ENCODE measurements at regions not wholly inside any gene's neighbourhood (a gene's known extent, or its start where the extent isn't known, plus 50 kb on each side); places are given as distances from the start of the nearest gene placed in this dataset.

DNA sequence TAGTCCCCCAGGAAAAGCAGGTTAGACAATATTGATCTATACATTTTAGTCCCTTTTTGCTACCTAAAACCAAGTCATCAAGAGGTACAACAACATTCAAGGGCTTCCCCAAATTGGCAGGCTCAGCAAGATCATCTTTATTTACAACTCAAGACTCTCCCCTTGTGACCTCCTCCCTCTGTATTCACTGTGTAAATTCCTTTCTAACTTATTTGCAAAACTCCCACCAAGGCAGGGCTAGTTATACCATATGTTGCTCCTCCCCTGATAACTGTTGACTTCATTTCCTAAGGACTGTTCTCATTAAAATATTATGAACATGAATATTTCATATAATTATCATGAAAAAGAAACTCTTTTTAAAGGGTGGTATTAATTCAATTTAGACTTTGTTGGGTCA, 275.6 kb downstream of the DTHD1 start:
- no TSS peak for BruUV-seq (replicated peaks)
- Histone ChIP-seq H3K36me3 (ENCODE audit: low read depth) (no peaks in the 10 kb centered on the region), H3K27ac (no peak overlapping the region), H3K9me3 (ENCODE audit: insufficient read depth, low read depth) (no peaks in the 10 kb centered on the region), H3K4me1 (replicated peaks; ENCODE audit: insufficient read depth) (no peaks in the 10 kb centered on the region), H3K79me2 (ENCODE audit: low read depth) (no peaks in the 10 kb centered on the region), H3K4me3 (no peak overlapping the region), H3K27me3 (ENCODE audit: insufficient read depth, low read depth) (no peaks in the 10 kb centered on the region), H3K4me2 (no peak overlapping the region), H3F3A (ENCODE audit: insufficient read depth, low read depth) (no peaks in the 10 kb centered on the region), H4K20me1 (ENCODE audit: insufficient read depth) (no peaks in the 10 kb centered on the region), H3K9me2 (ENCODE audit: insufficient read depth) (no peaks in the 10 kb centered on the region), H2AFZ (no peak overlapping the region)
- DNase-seq, result no peak
- ChIA-PET POLR2A (ENCODE audit: unreplicated experiment) (no interaction called here), CTCF (no interaction called here)
- intact Hi-C loops (cut with micrococcal nuclease; ENCODE audit: unreplicated experiment), result no loop called here
- TF ChIP-seq EZH2 (IDR thresholded peaks at IDR 0.05; ENCODE audit: low read depth), result no peak

- Histone ChIP-seq H3K9me3 (ENCODE audit: insufficient read depth, low read depth) (no peaks in the 10 kb centered on the region), H3K27ac (no peak overlapping the region), H2AFZ (no peak overlapping the region), H3K4me2 (no peak overlapping the region), H3K4me3 (no peak overlapping the region), H3K27me3 (ENCODE audit: insufficient read depth, low read depth) (no peaks in the 10 kb centered on the region), H3K4me1 (replicated peaks; ENCODE audit: insufficient read depth) (no peaks in the 10 kb centered on the region), H3K36me3 (ENCODE audit: low read depth) (no peaks in the 10 kb centered on the region), H4K20me1 (ENCODE audit: insufficient read depth) (no peaks in the 10 kb centered on the region), H3F3A (ENCODE audit: insufficient read depth, low read depth) (no peaks in the 10 kb centered on the region), H3K79me2 (ENCODE audit: low read depth) (no peaks in the 10 kb centered on the region), H3K9me2 (ENCODE audit: insufficient read depth) (peaks cover 3% of the 10 kb centered on the region; the same call in 1 of the 2 replicates)
- intact Hi-C loops (cut with micrococcal nuclease; ENCODE audit: unreplicated experiment), result no loop called here
- no TSS peak for BruUV-seq (replicated peaks)
- CTCF ChIA-PET, result no interaction called here
- DNase-seq, result no peak
- POLR2A ChIA-PET (ENCODE audit: unreplicated experiment), result no interaction called here
- TF ChIP-seq CTCF (conservative IDR thresholded peaks at IDR 0.05) (no peak), EZH2 (IDR thresholded peaks at IDR 0.05; ENCODE audit: low read depth) (no peak)
Observed at GRCh38 chr4:36568575-36568974, 287.2 kb downstream of the DTHD1 start.

- Histone ChIP-seq H3K4me2 (no peak overlapping the region), H3F3A (ENCODE audit: insufficient read depth, low read depth) (no peaks in the 10 kb centered on the region), H3K36me3 (ENCODE audit: low read depth) (no peaks in the 10 kb centered on the region), H2AFZ (no peak overlapping the region), H3K9me2 (ENCODE audit: insufficient read depth) (peaks cover 3% of the 10 kb centered on the region; the same call in 1 of the 2 replicates), H3K79me2 (ENCODE audit: low read depth) (no peaks in the 10 kb centered on the region), H3K4me1 (replicated peaks; ENCODE audit: insufficient read depth) (no peaks in the 10 kb centered on the region), H3K4me3 (no peak overlapping the region), H3K9me3 (ENCODE audit: insufficient read depth, low read depth) (no peaks in the 10 kb centered on the region), H3K27ac (no peak overlapping the region), H4K20me1 (ENCODE audit: insufficient read depth) (no peaks in the 10 kb centered on the region), H3K27me3 (ENCODE audit: insufficient read depth, low read depth) (no peaks in the 10 kb centered on the region)
- POLR2A ChIA-PET (ENCODE audit: unreplicated experiment), result no interaction called here
- no peak for TF ChIP-seq EZH2 (IDR thresholded peaks at IDR 0.05; ENCODE audit: low read depth)
- TF ChIP-seq CTCF (conservative IDR thresholded peaks at IDR 0.05), result no peak
- intact Hi-C loops (cut with micrococcal nuclease; ENCODE audit: unreplicated experiment), result no loop called here
- CTCF ChIA-PET, result no interaction called here
- BruUV-seq (replicated peaks), result no TSS peak
- DNase-seq, result no peak
Observed at GRCh38 chr4:36573441-36573840, 292.0 kb downstream of the DTHD1 start.

DNA sequence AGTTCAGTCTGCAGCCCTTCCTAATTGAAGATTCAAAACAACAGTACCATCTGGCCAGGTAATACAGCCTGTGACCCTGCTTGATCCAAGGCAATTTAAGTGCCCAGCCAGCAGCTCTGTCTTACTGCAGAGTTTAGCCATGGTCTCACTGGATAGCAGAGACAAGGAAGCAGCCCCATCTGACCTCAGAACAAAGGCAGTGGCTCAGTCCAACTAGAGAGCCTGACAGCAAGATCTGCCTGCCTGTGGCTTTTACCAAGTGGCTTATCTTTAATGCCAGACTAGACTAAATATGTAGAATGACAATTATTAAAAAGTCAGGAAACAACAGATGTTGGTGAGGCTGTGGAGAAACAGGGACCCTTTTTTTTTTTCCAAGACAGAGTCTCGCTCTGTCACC, 293.4 kb downstream of the DTHD1 start:
- no peaks in the 10 kb centered on the region for H3K27me3 ChIP-seq (ENCODE audit: insufficient read depth, low read depth)
- no peak for DNase-seq
- TF ChIP-seq CTCF (conservative IDR thresholded peaks at IDR 0.05) (no peak), EZH2 (IDR thresholded peaks at IDR 0.05; ENCODE audit: low read depth) (no peak)
- H4K20me1 ChIP-seq (ENCODE audit: insufficient read depth), result no peaks in the 10 kb centered on the region
- no peak overlapping the region for H3K27ac ChIP-seq
- ChIA-PET CTCF (no interaction called here), POLR2A (ENCODE audit: unreplicated experiment) (no interaction called here)
- H3K9me2 ChIP-seq (ENCODE audit: insufficient read depth), result peaks cover 3% of the 10 kb centered on the region; the same call in 1 of the 2 replicates
- no peaks in the 10 kb centered on the region for H3K9me3 ChIP-seq (ENCODE audit: insufficient read depth, low read depth)
- H3K79me2 ChIP-seq (ENCODE audit: low read depth), result no peaks in the 10 kb centered on the region
- H3K36me3 ChIP-seq (ENCODE audit: low read depth), result no peaks in the 10 kb centered on the region
- H3F3A ChIP-seq (ENCODE audit: insufficient read depth, low read depth), result no peaks in the 10 kb centered on the region
- no peak overlapping the region for H3K4me2 ChIP-seq
- intact Hi-C loops (cut with micrococcal nuclease; ENCODE audit: unreplicated experiment), result no loop called here
- no peaks in the 10 kb centered on the region for H3K4me1 ChIP-seq (replicated peaks; ENCODE audit: insufficient read depth)
- no peak overlapping the region for H2AFZ ChIP-seq
- H3K4me3 ChIP-seq, result no peak overlapping the region
- BruUV-seq (replicated peaks), result no TSS peak

All from PC-9 (cell line).